ENCODE measurements at regions not wholly inside any gene's neighbourhood (a gene's known extent, or its start where the extent isn't known, plus 50 kb on each side); places are given as distances from the start of the nearest gene placed in this dataset.

DNA sequence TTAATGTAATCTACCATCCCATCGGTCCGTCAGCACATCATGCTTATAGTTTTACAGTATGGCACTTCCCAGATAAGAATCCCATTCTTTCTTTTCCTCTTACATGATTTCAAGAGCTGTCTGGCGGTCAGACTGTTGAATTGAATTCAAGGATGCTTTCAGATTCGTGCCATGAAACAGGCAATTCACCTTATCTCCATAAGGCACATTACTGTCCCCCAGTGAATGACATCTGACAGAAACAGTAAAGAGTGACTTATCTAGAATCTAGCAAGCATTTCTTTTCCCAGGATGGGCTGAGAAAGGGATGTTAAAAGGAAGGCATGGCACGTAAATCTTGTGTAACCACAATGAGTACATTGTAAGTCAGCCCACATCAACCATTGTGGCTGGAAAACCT, 61.1 kb upstream of the SEM1 start:
- Mint-ChIP-seq H3K4me1 (ENCODE audit: low read depth) (no peaks in the 10 kb centered on the region), H3K27ac (no peak overlapping the region), H3K27me3 (peaks cover 5% of the 10 kb centered on the region), H3K36me3 (ENCODE audit: insufficient read depth) (no peaks in the 10 kb centered on the region), H3K4me3 (ENCODE audit: low read depth) (no peak overlapping the region), H3K9me3 (ENCODE audit: low read depth) (no peaks in the 10 kb centered on the region)
- TF ChIP-seq, protein P1, sequence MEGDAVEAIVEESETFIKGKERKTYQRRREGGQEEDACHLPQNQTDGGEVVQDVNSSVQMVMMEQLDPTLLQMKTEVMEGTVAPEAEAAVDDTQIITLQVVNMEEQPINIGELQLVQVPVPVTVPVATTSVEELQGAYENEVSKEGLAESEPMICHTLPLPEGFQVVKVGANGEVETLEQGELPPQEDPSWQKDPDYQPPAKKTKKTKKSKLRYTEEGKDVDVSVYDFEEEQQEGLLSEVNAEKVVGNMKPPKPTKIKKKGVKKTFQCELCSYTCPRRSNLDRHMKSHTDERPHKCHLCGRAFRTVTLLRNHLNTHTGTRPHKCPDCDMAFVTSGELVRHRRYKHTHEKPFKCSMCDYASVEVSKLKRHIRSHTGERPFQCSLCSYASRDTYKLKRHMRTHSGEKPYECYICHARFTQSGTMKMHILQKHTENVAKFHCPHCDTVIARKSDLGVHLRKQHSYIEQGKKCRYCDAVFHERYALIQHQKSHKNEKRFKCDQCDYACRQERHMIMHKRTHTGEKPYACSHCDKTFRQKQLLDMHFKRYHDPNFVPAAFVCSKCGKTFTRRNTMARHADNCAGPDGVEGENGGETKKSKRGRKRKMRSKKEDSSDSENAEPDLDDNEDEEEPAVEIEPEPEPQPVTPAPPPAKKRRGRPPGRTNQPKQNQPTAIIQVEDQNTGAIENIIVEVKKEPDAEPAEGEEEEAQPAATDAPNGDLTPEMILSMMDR (IDR thresholded peaks at IDR 0.05; ENCODE audit: unreplicated experiment): no peak
- DNase-seq (ENCODE audit: low spot score, unreplicated experiment): no peak

DNA sequence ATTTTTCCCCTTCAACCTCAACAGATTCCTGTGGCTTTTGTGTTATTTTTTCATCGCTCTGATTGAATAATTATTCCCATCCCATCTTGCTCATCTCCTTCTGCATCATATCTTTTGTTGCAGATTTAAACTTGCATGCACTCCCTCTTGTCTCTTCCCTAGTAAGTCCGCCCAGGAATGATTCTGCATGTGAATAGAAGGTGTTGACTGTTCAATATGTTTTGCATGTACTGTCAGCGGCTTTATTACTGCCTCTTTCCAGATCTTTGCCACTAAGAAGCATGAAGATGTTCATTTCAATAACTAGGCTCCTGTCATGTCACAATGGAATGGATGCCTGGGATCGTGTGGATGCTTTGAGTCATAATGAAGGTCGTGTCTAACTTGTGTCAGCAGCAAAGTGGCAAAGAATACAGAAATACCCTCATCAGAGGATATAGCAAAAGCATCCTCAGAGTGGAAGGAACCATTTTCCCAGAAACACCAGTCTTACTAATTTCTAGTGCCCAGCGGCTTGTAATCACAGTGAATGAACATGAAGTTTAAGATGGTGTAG, 62.6 kb upstream of the SEM1 start:
- TF ChIP-seq, protein P1 (IDR thresholded peaks at IDR 0.05; ENCODE audit: unreplicated experiment): no peak
- no peak for DNase-seq (ENCODE audit: low spot score, unreplicated experiment)
- H3K27me3 Mint-ChIP-seq: peaks cover 5% of the 10 kb centered on the region
- H3K27ac Mint-ChIP-seq: no peak overlapping the region
- H3K4me1 Mint-ChIP-seq (ENCODE audit: low read depth): no peaks in the 10 kb centered on the region
- H3K4me3 Mint-ChIP-seq (ENCODE audit: low read depth): no peak overlapping the region
- H3K9me3 Mint-ChIP-seq (ENCODE audit: low read depth): no peaks in the 10 kb centered on the region
- no peaks in the 10 kb centered on the region for H3K36me3 Mint-ChIP-seq (ENCODE audit: insufficient read depth)

DNA sequence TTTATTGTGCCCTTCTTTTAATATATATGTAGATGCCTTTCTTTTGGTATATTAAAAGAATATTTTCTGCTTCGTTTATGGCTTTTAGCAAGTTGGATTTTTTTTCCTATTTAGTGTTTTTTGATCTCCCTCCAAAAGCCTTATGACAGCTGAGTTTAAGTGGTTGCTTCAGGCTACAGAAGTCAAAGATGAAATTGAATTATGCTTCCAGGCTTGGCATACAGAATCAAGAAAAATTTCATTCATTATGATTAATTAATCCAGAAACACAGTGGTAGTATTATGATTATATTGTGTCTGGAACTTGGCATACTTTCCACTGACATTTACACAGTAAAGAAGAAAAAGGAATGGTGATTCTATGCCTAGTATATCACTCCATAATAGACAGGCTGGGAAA, 63.8 kb upstream of the SEM1 start:
- no peaks in the 10 kb centered on the region for H3K36me3 Mint-ChIP-seq (ENCODE audit: insufficient read depth)
- peaks cover 5% of the 10 kb centered on the region for H3K27me3 Mint-ChIP-seq
- H3K27ac Mint-ChIP-seq: no peak overlapping the region
- no peak overlapping the region for H3K4me3 Mint-ChIP-seq (ENCODE audit: low read depth)
- H3K9me3 Mint-ChIP-seq (ENCODE audit: low read depth): no peaks in the 10 kb centered on the region
- DNase-seq (ENCODE audit: low spot score, unreplicated experiment): no peak
- no peaks in the 10 kb centered on the region for H3K4me1 Mint-ChIP-seq (ENCODE audit: low read depth)
- TF ChIP-seq, protein P1 (IDR thresholded peaks at IDR 0.05; ENCODE audit: unreplicated experiment): no peak

GRCh38 chr7:96774358-96774757, 64.7 kb upstream of the SEM1 start:
- no peak for DNase-seq (ENCODE audit: low spot score, unreplicated experiment)

GRCh38 chr7:96775046-96775445, 65.4 kb upstream of the SEM1 start:
- Mint-ChIP-seq H3K27ac (no peak overlapping the region), H3K36me3 (ENCODE audit: insufficient read depth) (no peaks in the 10 kb centered on the region), H3K27me3 (peaks cover 5% of the 10 kb centered on the region), H3K9me3 (ENCODE audit: low read depth) (no peaks in the 10 kb centered on the region), H3K4me1 (ENCODE audit: low read depth) (no peaks in the 10 kb centered on the region), H3K4me3 (ENCODE audit: low read depth) (no peak overlapping the region)
- TF ChIP-seq, protein P1 (IDR thresholded peaks at IDR 0.05; ENCODE audit: unreplicated experiment): no peak
- DNase-seq (ENCODE audit: low spot score, unreplicated experiment): no peak

More at GRCh38 chr7:96774358-96774757, 64.7 kb upstream of the SEM1 start:
- no peak overlapping the region for H3K27ac Mint-ChIP-seq
- TF ChIP-seq, protein P1 (IDR thresholded peaks at IDR 0.05; ENCODE audit: unreplicated experiment): no peak
- no peaks in the 10 kb centered on the region for H3K9me3 Mint-ChIP-seq (ENCODE audit: low read depth)
- no peaks in the 10 kb centered on the region for H3K36me3 Mint-ChIP-seq (ENCODE audit: insufficient read depth)
- no peak overlapping the region for H3K4me3 Mint-ChIP-seq (ENCODE audit: low read depth)
- no peaks in the 10 kb centered on the region for H3K4me1 Mint-ChIP-seq (ENCODE audit: low read depth)
- peaks cover 5% of the 10 kb centered on the region for H3K27me3 Mint-ChIP-seq

Measured in progenitor cell of endocrine pancreas (in vitro differentiated cells).